HT1080 (cell line): ENCODE measurements at regions not wholly inside any gene's neighbourhood (a gene's known extent, or its start where the extent isn't known, plus 50 kb on each side); places are given as distances from the start of the nearest gene placed in this dataset.
"Not testable (repeated sequence)": the region's sequence is repeated elsewhere in the genome, so short reads cannot be mapped to it uniquely, and the experiment has no call there.

Experiments used
- DNase-seq: peaks from one replicate; pipeline ENCODE4 v3.0.0-alpha.2; 2015; ENCODE audit warnings: low read depth

DNA sequence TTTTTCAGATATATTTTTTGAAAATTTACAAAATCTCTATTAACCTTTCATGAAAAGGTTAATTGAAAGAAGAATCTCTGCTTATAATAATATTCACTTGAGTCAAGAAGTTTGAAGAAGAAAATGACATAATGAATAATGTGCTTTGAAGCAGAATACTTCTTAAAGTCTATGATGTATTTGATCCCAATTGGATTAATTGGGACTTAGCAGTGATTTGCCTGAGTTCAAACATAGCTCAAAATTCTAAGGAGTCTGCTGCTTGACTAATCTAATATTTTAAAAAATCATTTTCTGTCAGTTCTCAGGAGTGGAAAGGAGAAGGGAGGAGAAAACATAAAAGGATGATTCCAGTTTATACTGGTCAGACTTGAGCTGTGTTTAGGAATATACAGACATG, 1150.4 kb upstream of the INTU start:
- no peak for DNase-seq

DNA sequence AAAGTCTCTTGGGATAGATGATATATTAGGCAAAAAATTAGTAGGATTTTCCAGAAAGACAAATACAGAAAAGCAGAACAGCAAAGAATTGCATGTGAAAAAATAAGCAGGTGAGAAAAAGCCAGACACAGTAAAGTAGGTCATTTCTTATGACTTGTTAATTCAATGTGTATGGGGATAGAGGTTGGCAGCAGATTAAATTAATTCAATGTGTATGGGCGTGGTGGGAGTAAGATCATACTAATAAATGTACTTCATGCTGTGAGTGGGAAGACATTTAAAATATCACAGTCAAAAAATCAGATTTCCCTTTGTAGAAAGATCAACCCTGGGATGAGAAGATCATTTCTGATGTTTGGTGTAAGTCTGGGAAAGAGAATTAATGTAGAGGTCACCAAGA, 1146.4 kb upstream of the INTU start:
- no peak for DNase-seq

GRCh38 chr4:126489826-126490463, 1142.8 kb upstream of the INTU start:
- no peak for DNase-seq

GRCh38 chr4:126495163-126495752, 1137.5 kb upstream of the INTU start:
- no peak for DNase-seq

GRCh38 chr4:126512979-126513378, 1119.8 kb upstream of the INTU start:
- DNase-seq, result no peak

DNA sequence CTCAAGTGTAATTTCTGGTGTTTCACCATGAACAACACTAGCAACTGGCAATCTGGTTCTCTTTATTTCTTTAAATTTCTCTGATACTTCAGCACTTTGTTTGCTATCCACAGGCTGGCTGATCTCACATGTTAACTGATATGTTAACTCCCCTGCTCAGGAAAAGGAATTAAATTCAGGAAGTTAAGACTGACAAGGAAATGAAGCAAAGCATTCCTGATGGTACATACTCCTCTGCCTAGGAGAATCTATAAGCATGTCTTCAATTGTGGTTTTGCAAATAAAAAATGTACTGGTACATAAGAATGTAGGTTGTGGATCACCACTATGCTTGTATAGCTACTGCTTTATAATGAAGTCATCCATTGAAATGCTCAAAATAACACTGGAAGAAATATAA, 1119.2 kb upstream of the INTU start:
- DNase-seq, result no peak

GRCh38 chr4:126520731-126521130, 1112.0 kb upstream of the INTU start:
- DNase-seq, result no peak

DNA sequence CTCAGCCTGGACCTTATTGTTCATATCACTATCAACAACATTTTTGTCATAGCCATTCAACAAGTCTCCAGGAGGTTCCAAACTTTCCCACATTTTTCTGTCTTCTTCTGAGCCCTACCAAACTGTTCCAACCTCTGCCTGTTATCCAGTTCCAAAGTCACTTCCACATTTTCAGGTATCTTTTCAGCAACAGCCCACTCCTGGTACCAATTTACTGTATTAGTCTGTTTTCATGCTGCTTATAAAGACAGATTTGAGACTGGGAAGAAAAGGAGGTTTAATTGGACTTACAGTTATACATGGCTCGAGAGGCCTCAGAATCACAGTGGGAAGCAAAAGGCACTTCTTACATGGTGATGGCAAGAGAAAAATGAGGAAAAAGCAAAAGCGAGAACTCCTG, 1107.4 kb upstream of the INTU start:
- not testable (repeated sequence) for DNase-seq

GRCh38 chr4:126526335-126526734, 1106.4 kb upstream of the INTU start:
- no peak for DNase-seq

DNA sequence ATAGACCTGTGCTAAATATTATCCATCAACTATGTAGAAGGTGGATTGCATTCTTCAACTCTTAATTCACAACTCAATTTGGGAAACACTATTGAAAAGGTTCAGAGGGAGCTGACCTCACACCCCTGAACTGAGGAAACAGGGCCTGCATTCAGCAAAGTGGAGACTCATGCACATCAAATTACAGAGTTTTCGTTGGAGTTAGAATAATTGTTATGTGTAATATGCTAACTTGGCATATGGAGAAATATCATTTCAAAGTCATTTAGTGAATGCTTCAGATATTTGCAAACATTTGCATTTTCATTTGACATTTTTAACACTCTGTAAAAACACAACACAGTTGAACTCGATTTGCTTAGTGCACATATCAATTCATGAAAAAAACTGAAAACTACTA, 1102.8 kb upstream of the INTU start:
- DNase-seq, result no peak

DNA sequence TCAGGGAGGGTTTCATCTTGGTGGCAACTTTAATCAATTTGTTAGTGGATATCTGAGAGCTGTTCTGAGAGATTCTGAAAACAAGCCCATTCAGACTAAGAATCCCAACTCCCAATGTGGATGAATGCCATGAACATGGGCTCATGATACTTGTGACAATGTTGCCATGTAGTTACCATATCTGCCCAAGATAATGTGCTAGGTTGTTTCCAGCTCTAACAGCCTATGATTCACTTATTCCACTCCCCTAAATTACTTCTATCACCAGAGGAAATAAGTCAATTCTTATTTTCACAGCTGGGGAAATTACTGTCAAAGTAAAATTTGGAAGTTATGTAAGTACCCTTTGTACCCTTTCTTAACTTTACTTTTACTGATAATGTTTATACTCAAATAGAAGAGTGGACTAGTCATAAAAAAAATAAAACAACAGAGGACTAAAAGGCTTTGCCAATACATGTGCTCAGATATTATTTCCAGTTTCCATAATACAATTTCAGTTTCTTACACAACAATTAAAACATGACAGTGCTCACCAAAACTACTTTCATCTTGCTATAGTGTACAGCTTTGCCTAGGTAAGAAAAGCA, 1101.7 kb upstream of the INTU start:
- DNase-seq, result no peak

DNA sequence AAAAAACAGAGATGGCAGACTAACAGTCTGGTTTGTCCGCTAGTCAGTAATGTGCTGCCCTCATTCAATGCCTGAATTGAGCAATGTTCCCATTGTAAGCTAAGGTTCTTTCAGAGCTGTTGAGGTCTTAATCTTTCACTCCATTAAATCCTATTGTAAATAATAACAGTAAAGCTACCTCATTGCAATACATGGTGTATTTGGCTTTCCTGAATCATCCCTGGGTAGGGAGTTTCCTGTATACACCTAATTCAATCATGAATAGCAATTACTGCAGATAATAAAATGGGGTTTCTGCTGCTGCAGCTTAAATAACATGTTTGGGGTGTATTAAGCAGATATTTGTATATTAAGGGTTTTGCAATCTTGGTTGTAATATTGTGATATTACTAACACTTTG, 1100.2 kb upstream of the INTU start:
- DNase-seq, result no peak

DNA sequence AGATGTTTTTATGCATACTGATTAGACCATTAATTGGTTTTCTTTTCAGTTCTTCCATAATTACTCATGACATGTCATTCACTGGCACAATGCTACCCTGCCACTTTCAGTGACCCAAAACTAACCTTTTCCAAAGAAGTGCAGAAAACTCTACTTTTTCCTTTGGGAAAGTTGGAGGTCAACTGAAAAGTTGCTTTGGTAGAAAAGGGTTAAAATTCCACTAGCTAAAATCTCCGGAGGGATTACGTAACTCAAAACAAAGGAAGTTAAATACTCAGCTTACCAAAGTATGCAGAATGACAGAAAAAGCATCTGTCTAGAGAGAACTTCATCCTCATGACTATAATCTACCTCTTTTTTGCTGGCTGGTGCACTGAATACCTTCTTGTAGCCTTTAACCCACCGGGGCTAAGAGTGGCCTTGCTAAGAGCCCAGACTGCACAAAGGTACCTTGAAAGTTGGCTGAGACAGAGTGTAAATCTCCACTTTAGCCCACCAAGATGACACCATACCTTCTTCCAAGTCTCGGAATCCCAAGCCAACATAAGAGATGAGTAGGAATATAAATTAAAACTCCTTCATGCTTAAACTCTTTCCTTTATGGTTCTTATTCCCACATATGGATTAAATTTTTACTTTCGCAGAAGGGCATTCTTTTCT, 1099.5 kb upstream of the INTU start:
- DNase-seq, result no peak

- DNase-seq, result no peak
Measured at GRCh38 chr4:126539771-126540170, 1093.0 kb upstream of the INTU start.

DNA sequence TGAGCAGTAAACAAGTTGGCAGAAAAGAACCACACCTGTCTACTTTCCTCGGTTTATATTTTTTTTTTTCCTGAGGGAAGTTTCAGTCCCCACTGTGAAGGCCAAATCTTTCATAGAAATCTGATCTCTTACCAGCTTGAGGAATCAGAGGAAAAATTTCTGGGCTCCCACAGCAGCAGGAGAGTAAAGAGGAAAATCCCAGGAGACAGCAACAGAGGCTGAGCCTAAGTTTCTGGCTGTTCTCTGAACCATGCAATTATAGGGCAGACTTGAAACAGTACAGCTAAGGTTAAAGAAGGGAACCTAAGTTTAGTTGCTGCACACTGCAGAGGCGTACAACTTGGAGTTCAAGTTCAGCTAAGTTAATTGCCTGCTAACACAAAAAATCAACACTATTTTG, 1090.9 kb upstream of the INTU start:
- no peak for DNase-seq

DNA sequence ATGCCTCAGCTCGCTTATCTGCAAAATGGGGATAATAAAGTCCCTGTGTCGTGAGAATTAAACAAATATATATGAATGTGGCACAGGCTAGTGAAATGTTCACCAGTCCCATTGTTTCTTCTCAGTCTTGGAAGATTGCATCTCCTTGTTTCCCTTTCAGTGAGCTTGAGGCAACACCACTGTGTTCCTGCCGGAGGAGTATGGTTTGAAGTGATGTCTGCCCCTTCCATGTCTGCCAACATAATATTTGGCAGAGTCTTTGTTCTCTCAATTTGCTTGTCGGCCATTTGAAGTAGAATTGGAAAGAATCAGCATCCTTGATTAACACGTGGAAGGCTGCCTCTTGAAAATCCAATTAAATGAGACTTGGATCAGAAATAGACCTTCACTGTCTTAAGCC, 1088.5 kb upstream of the INTU start:
- DNase-seq, result no peak

DNA sequence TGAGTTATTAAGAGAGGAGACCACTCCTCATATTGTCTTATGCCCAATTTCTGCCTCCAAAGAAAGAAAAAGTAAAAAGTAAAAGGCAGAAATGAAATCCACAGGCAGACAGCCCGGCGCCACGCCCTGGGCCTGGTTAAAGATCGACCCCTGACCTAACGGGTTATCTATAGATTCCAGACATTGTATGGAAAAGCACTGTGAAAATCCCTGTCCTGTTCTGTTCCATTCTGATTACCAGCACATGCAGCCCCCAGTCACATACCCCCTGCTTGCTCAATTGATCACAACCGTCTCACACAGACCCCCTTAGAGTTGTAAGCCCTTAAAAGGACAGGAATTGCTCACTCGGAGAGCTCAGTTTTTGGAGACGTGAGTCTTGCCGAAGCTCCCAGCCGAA, 1086.6 kb upstream of the INTU start:
- DNase-seq, result not testable (repeated sequence)

DNA sequence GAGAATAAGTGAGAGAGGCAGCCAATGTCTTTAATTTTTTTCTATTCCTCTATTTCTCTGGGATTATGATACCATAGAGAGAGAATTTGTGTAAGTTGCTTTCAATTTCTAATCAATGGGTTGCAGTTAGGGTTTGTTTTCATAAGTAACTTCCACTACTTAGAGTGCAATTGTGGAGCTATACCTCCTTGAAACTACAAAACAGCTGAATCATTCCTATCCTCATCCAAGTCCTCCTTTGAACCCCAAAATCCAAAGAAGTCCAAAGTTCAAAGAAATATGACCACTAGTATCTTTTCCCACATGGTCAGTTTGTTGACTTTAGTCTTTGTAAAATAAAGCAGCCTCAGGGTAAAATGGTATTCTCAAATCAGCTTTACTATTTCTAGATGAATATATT, 1085.4 kb upstream of the INTU start:
- no peak for DNase-seq

GRCh38 chr4:126548890-126549289, 1083.9 kb upstream of the INTU start:
- DNase-seq, result no peak

GRCh38 chr4:126552321-126552720, 1080.4 kb upstream of the INTU start:
- DNase-seq, result no peak

GRCh38 chr4:126553248-126553647, 1079.5 kb upstream of the INTU start:
- DNase-seq, result no peak

DNA sequence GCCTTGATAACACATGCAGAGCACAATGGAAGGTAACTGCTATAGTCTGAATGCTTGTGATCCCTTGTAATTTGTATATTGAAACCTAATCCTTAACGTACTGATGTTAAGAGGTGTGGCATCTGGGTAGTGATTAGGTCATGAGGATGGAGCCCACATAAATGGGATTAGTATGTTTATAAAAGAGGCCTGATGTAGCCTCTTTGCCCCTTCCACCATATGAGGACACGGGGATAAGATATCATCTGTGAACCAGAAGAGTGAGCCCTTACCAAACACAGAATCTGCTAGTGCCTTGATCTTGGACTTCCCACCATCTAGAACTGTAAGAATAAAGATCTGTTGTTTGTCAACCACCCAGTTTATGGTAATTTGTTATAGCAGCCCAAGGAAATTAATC, 1074.2 kb upstream of the INTU start:
- DNase-seq, result no peak

DNA sequence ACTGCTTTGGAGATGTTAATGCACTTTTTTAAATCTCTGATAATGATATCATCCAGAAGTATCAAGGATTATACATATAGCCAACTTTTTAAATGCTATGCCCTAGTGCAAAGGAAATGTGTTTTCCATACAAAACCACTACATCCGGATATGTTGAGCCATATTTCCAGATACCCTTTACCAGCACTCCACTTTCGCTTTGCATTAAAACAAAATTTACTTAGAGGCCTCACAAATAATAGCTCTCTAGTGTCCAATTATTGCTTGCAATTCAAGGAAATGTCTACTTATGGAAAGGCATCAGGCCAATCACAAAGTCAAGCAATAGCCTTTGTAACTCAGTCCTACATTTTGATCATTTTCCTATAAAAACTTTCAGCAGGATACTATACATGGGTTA, 1072.8 kb upstream of the INTU start:
- DNase-seq, result no peak
